22Rv1 (cell line): ENCODE measurements at regions not wholly inside any gene's neighbourhood (a gene's known extent, or its start where the extent isn't known, plus 50 kb on each side); places are given as distances from the start of the nearest gene placed in this dataset.

Experiments
- ZFX ChIP-seq: fragments of 450-650 bp; IDR thresholded peaks from 2 replicates; pipeline ENCODE4 v1.6.1; 2017; ENCODE audit warnings: antibody characterized with exemption, borderline replicate concordance
- TF ChIP-seq, protein P1 (sequence below): fragments of 450-650 bp; IDR thresholded peaks from 2 replicates; pipeline ENCODE4 v1.5.1; 2017; ENCODE audit warnings: mild to moderate bottlenecking

DNA sequence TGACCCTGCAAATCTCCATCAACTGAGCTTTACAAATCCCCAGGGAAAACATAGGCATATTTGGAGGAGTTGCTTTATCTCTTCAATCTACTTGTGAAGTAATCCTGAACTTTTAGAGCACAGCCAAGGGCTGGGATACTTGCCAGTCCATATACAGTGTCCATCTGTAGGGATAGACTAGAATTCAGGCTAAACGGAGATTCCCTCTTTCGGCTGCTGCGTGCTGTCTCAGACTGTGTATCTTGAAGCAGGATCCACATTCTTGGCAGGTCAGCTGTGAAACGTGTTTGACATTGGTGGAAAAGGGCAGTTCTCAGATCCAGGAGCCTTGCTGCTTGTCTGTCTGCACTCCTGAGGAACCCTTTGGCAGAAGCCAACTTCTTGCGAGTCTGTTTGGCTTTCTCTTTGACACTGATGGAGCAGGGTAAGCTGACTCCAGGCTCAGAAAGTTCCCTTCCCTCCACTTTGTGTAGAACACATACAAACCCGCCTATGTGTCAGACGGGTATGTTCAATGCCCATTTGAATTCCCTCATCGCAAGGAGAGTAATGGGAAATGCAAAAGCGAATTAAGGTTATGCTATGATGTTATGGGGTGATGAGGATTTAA, 221.8 kb downstream of the MAP2K4 start:
- TF ChIP-seq, protein P1, sequence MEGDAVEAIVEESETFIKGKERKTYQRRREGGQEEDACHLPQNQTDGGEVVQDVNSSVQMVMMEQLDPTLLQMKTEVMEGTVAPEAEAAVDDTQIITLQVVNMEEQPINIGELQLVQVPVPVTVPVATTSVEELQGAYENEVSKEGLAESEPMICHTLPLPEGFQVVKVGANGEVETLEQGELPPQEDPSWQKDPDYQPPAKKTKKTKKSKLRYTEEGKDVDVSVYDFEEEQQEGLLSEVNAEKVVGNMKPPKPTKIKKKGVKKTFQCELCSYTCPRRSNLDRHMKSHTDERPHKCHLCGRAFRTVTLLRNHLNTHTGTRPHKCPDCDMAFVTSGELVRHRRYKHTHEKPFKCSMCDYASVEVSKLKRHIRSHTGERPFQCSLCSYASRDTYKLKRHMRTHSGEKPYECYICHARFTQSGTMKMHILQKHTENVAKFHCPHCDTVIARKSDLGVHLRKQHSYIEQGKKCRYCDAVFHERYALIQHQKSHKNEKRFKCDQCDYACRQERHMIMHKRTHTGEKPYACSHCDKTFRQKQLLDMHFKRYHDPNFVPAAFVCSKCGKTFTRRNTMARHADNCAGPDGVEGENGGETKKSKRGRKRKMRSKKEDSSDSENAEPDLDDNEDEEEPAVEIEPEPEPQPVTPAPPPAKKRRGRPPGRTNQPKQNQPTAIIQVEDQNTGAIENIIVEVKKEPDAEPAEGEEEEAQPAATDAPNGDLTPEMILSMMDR = no peak
- no peak for TF ChIP-seq ZFX
